ENCODE measurements at regions not wholly inside any gene's neighbourhood (a gene's known extent, or its start where the extent isn't known, plus 50 kb on each side); places are given as distances from the start of the nearest gene placed in this dataset.

DNA sequence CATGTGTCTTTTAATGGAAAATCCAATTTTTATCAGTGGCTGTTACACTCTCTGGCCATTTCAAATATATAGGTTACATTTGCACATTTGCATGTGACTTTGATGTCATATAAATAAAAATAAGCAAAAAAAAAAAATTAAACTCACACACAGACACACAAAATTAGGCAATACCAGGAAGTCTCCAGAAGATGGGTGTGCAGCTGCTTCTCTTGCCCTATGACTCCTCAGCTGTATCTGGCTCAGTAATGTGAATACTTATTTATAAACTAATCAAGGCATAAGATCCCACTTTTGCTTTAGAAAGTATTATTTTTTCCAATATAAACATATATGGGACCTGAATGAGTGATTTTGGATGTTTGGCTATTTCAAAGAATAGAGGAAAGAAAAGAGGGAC lies 461.1 kb downstream of the LRIG3 start:
- TF ChIP-seq, protein P1, sequence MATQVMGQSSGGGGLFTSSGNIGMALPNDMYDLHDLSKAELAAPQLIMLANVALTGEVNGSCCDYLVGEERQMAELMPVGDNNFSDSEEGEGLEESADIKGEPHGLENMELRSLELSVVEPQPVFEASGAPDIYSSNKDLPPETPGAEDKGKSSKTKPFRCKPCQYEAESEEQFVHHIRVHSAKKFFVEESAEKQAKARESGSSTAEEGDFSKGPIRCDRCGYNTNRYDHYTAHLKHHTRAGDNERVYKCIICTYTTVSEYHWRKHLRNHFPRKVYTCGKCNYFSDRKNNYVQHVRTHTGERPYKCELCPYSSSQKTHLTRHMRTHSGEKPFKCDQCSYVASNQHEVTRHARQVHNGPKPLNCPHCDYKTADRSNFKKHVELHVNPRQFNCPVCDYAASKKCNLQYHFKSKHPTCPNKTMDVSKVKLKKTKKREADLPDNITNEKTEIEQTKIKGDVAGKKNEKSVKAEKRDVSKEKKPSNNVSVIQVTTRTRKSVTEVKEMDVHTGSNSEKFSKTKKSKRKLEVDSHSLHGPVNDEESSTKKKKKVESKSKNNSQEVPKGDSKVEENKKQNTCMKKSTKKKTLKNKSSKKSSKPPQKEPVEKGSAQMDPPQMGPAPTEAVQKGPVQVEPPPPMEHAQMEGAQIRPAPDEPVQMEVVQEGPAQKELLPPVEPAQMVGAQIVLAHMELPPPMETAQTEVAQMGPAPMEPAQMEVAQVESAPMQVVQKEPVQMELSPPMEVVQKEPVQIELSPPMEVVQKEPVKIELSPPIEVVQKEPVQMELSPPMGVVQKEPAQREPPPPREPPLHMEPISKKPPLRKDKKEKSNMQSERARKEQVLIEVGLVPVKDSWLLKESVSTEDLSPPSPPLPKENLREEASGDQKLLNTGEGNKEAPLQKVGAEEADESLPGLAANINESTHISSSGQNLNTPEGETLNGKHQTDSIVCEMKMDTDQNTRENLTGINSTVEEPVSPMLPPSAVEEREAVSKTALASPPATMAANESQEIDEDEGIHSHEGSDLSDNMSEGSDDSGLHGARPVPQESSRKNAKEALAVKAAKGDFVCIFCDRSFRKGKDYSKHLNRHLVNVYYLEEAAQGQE (IDR thresholded peaks at IDR 0.05) = no peak
- TF ChIP-seq, protein P2, sequence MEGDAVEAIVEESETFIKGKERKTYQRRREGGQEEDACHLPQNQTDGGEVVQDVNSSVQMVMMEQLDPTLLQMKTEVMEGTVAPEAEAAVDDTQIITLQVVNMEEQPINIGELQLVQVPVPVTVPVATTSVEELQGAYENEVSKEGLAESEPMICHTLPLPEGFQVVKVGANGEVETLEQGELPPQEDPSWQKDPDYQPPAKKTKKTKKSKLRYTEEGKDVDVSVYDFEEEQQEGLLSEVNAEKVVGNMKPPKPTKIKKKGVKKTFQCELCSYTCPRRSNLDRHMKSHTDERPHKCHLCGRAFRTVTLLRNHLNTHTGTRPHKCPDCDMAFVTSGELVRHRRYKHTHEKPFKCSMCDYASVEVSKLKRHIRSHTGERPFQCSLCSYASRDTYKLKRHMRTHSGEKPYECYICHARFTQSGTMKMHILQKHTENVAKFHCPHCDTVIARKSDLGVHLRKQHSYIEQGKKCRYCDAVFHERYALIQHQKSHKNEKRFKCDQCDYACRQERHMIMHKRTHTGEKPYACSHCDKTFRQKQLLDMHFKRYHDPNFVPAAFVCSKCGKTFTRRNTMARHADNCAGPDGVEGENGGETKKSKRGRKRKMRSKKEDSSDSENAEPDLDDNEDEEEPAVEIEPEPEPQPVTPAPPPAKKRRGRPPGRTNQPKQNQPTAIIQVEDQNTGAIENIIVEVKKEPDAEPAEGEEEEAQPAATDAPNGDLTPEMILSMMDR (IDR thresholded peaks at IDR 0.05; ENCODE audit: low read depth, low read length, missing input control) = no peak
- no peak for TF ChIP-seq TAF1 (conservative IDR thresholded peaks at IDR 0.05)
- TF ChIP-seq RAD21 (IDR thresholded peaks at IDR 0.05) = no peak
- no peak for TF ChIP-seq GABPA (IDR thresholded peaks at IDR 0.05 in 1 of 2, conservative IDR thresholded peaks at IDR 0.05 in 1 of 2)
- no peak for TF ChIP-seq NR2F2 (IDR thresholded peaks at IDR 0.05)
- TF ChIP-seq HNF4A (conservative IDR thresholded peaks at IDR 0.05) = no peak
- no peak for TF ChIP-seq JUND (IDR thresholded peaks at IDR 0.05)
- TF ChIP-seq RXRA (IDR thresholded peaks at IDR 0.05) = no peak
- TF ChIP-seq MAX (IDR thresholded peaks at IDR 0.05) = no peak
- no peak for TF ChIP-seq EGR1 (IDR thresholded peaks at IDR 0.05; ENCODE audit: low read depth in 2 of 2)
- TF ChIP-seq SP1 (IDR thresholded peaks at IDR 0.05) = no peak

Data from liver (tissue), 3 donors.